ENCODE measurements at regions not wholly inside any gene's neighbourhood (a gene's known extent, or its start where the extent isn't known, plus 50 kb on each side); places are given as distances from the start of the nearest gene placed in this dataset.
A peak's percentile ranks its signal among the peaks of the same experiment; 100 is the strongest.

DNA sequence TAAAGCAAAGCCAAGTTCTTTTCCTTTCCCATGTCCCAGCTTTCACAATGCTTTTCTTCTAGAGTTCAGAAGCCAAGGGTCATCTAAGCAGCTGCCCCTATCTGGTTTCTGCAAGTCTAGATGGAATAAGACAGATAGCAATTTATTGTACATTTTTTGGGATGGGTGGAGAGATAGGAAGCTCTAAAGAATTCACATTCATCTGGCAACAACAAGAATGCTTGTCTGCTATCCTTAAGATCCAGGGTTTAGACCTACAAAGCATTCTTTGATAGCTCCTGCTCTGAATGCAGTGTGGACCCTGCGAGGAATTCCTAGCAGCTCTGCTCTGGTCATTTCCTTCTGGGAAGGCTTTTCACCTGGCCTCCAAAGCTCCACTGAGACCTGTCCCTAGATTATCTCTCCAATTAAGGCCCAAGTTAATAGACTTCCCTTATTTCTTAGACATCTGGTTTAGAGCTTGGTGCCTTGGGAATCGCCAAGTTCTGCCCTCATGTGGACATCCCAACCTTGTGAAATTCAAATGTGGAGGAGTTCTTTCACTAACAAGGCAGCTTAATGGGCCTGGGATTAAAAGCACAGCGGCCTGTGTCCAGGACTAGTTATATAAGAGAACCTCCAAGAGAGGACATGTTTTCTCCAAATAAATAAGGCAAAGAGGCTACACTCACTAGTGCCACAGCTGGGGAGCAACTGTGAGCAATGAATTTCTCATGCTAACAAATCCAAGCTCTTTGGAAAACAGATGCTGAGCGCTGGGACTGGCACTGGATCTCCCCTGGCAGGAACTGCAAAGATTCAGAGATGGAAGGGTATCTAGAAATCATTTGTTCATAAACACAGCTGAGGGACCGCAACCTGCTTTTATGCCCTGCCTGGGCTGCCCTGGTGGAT, 384.5 kb upstream of the DDHD1 start:
- 83% methylated on average over 5 of the region's 5 CpGs for WGBS (ENCODE audit: missing lambda C conversion rate)
- Histone ChIP-seq H3K4me1 (peaks cover 13% of the 10 kb centered on the region), H3K9me3 (no peaks in the 10 kb centered on the region), H3K4me3 (no peak overlapping the region), H3K4me2 (no peak overlapping the region), H3K27ac (0 out of 6 replicates have a peak overlapping the region, but pooled peaks of 1 of the 2 experiments have one; percentile 4)
- FAIRE-seq: no peak
- ChIA-PET CTCF (interaction anchor here (0.7 to 5.3 kb wide), 20 partner anchors 10 to 811 kb away, joined by 3 to 38 read pairs (median 7); partner anchors contain the start of gene BMP4), POLR2A (no interaction called here)
- no peak for ATAC-seq
- no peak for TF ChIP-seq POLR2AphosphoS2 (conservative IDR thresholded peaks at IDR 0.05; ENCODE audit: low read length)
- TF ChIP-seq CBX2 (IDR thresholded peaks at IDR 0.05; ENCODE audit: borderline replicate concordance, low read depth): no peak
- TF ChIP-seq KDM5A (IDR thresholded peaks at IDR 0.05): no peak
- no peak for TF ChIP-seq SMC3 (IDR thresholded peaks at IDR 0.05)
- no peak for TF ChIP-seq HEYL (CRISPR knock-in tag; IDR thresholded peaks at IDR 0.05)
- no peak for TF ChIP-seq TP53 (CRISPR knock-in tag; IDR thresholded peaks at IDR 0.05)
- TF ChIP-seq SREBF2 (IDR thresholded peaks at IDR 0.05): no peak
- no peak for TF ChIP-seq NPAS2 (CRISPR knock-in tag; IDR thresholded peaks at IDR 0.05; ENCODE audit: borderline replicate concordance)
- TF ChIP-seq CHD4 (IDR thresholded peaks at IDR 0.05; ENCODE audit: borderline replicate concordance): no peak
- no peak for TF ChIP-seq BHLHE40 (IDR thresholded peaks at IDR 0.05; ENCODE audit: low read depth, low read length)
- TF ChIP-seq RCOR1 (IDR thresholded peaks at IDR 0.05; ENCODE audit: low read depth, low read length): no peak
- DNase-seq (ENCODE audit: low read depth in 1 of 2, low spot score in 1 of 2): no peak

GRCh38 chr14:53536446-53536845, 383.3 kb upstream of the DDHD1 start:
- 69% methylated on average over 2 of the region's 2 CpGs for WGBS (ENCODE audit: missing lambda C conversion rate)
- CTCF ChIA-PET: interaction anchor here (1.1 to 5.3 kb wide), 4 partner anchors 12 to 812 kb away, joined by 3 to 38 read pairs (median 20); no protein-coding TSS in a partner anchor
- POLR2A ChIA-PET: no interaction called here
- H3K4me3 ChIP-seq: no peak overlapping the region
- no peak overlapping the region for H3K27ac ChIP-seq
- FAIRE-seq (no peak), ATAC-seq (no peak), DNase-seq (ENCODE audit: low read depth in 1 of 2, low spot score in 1 of 2) (no peak)
- TF ChIP-seq KDM5A (IDR thresholded peaks at IDR 0.05) (no peak), FOXS1 (CRISPR knock-in tag; IDR thresholded peaks at IDR 0.05) (no peak), SREBF2 (IDR thresholded peaks at IDR 0.05) (no peak), ZC3H11A (IDR thresholded peaks at IDR 0.05) (no peak), ATOH8 (CRISPR knock-in tag; IDR thresholded peaks at IDR 0.05; ENCODE audit: low read depth) (no peak), CEBPB (IDR thresholded peaks at IDR 0.05) (no peak), CBX8 (IDR thresholded peaks at IDR 0.05) (no peak), POLR2A (IDR thresholded peaks at IDR 0.05; ENCODE audit: low read length) (no peak), HOXA7 (CRISPR knock-in tag; IDR thresholded peaks at IDR 0.05) (no peak), HEYL (CRISPR knock-in tag; IDR thresholded peaks at IDR 0.05) (no peak), RARB (CRISPR knock-in tag; IDR thresholded peaks at IDR 0.05) (no peak), MAFK (IDR thresholded peaks at IDR 0.05; ENCODE audit: partially characterized antibody) (no peak), HOXB13 (CRISPR knock-in tag; IDR thresholded peaks at IDR 0.05; ENCODE audit: low read depth) (no peak), RCOR1 (IDR thresholded peaks at IDR 0.05; ENCODE audit: low read depth, low read length) (no peak), BCL3 (IDR thresholded peaks at IDR 0.05) (no peak), ZSCAN20 (CRISPR knock-in tag; IDR thresholded peaks at IDR 0.05) (no peak)
- TF ChIP-seq, protein P1, sequence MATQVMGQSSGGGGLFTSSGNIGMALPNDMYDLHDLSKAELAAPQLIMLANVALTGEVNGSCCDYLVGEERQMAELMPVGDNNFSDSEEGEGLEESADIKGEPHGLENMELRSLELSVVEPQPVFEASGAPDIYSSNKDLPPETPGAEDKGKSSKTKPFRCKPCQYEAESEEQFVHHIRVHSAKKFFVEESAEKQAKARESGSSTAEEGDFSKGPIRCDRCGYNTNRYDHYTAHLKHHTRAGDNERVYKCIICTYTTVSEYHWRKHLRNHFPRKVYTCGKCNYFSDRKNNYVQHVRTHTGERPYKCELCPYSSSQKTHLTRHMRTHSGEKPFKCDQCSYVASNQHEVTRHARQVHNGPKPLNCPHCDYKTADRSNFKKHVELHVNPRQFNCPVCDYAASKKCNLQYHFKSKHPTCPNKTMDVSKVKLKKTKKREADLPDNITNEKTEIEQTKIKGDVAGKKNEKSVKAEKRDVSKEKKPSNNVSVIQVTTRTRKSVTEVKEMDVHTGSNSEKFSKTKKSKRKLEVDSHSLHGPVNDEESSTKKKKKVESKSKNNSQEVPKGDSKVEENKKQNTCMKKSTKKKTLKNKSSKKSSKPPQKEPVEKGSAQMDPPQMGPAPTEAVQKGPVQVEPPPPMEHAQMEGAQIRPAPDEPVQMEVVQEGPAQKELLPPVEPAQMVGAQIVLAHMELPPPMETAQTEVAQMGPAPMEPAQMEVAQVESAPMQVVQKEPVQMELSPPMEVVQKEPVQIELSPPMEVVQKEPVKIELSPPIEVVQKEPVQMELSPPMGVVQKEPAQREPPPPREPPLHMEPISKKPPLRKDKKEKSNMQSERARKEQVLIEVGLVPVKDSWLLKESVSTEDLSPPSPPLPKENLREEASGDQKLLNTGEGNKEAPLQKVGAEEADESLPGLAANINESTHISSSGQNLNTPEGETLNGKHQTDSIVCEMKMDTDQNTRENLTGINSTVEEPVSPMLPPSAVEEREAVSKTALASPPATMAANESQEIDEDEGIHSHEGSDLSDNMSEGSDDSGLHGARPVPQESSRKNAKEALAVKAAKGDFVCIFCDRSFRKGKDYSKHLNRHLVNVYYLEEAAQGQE (IDR thresholded peaks at IDR 0.05): no peak
- TF ChIP-seq, protein P2, sequence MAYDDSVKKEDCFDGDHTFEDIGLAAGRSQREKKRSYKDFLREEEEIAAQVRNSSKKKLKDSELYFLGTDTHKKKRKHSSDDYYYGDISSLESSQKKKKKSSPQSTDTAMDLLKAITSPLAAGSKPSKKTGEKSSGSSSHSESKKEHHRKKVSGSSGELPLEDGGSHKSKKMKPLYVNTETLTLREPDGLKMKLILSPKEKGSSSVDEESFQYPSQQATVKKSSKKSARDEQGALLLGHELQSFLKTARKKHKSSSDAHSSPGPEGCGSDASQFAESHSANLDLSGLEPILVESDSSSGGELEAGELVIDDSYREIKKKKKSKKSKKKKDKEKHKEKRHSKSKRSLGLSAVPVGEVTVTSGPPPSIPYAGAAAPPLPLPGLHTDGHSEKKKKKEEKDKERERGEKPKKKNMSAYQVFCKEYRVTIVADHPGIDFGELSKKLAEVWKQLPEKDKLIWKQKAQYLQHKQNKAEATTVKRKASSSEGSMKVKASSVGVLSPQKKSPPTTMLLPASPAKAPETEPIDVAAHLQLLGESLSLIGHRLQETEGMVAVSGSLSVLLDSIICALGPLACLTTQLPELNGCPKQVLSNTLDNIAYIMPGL (CRISPR knock-in tag; IDR thresholded peaks at IDR 0.05; ENCODE audit: borderline replicate concordance): no peak
- TF ChIP-seq, protein P3, sequence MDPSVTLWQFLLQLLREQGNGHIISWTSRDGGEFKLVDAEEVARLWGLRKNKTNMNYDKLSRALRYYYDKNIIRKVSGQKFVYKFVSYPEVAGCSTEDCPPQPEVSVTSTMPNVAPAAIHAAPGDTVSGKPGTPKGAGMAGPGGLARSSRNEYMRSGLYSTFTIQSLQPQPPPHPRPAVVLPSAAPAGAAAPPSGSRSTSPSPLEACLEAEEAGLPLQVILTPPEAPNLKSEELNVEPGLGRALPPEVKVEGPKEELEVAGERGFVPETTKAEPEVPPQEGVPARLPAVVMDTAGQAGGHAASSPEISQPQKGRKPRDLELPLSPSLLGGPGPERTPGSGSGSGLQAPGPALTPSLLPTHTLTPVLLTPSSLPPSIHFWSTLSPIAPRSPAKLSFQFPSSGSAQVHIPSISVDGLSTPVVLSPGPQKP (IDR thresholded peaks at IDR 0.05; ENCODE audit: low read depth, low read length): no peak
- H3K4me1 ChIP-seq: peaks cover 7% of the 10 kb centered on the region
- no peaks in the 10 kb centered on the region for H3K9me3 ChIP-seq
- no peak overlapping the region for H3K4me2 ChIP-seq

All from A549 (cell line).